HG02678 (cell line): ENCODE measurements at regions not wholly inside any gene's neighbourhood (a gene's known extent, or its start where the extent isn't known, plus 50 kb on each side); places are given as distances from the start of the nearest gene placed in this dataset.

ENCODE experiments used
- ATAC-seq: cut with Tn5 transposase; IDR thresholded peaks from one replicate; pipeline ENCODE4 v1.9.1; 2021; ENCODE audit warnings: mild to moderate bottlenecking, moderate library complexity; ENCODE audit not compliant: unreplicated experiment

- ATAC-seq = no peak
Observed at GRCh38 chr6:170163405-170164170, 127.3 kb downstream of the DLL1 start.

GRCh38 chr6:170162775-170163404, 128.0 kb downstream of the DLL1 start:
- ATAC-seq = no peak

GRCh38 chr6:170162011-170162774, 128.7 kb downstream of the DLL1 start:
- ATAC-seq = no peak

GRCh38 chr6:170160628-170161611, 130.0 kb downstream of the DLL1 start:
- no peak for ATAC-seq

GRCh38 chr6:170160031-170160627, 130.7 kb downstream of the DLL1 start:
- no peak for ATAC-seq

GRCh38 chr6:170159022-170159965, 131.6 kb downstream of the DLL1 start:
- ATAC-seq = no peak

GRCh38 chr6:170158296-170159021, 132.4 kb downstream of the DLL1 start:
- no peak for ATAC-seq

GRCh38 chr6:170157567-170158218, 133.2 kb downstream of the DLL1 start:
- ATAC-seq = no peak

GRCh38 chr6:170156448-170157375, 134.2 kb downstream of the DLL1 start:
- no peak for ATAC-seq

- no peak for ATAC-seq
Observed at GRCh38 chr6:170155464-170156196, 135.2 kb downstream of the DLL1 start.

GRCh38 chr6:170153436-170154319, 137.2 kb downstream of the DLL1 start:
- no peak for ATAC-seq

- no peak for ATAC-seq
Observed at GRCh38 chr6:170152989-170153388, 137.9 kb downstream of the DLL1 start.

- ATAC-seq = no peak
Observed at GRCh38 chr6:170152124-170152926, 138.6 kb downstream of the DLL1 start.

- no peak for ATAC-seq
Observed at GRCh38 chr6:170151804-170152123, 139.1 kb downstream of the DLL1 start.
